ENCODE measurements at regions not wholly inside any gene's neighbourhood (a gene's known extent, or its start where the extent isn't known, plus 50 kb on each side); places are given as distances from the start of the nearest gene placed in this dataset.

GRCh38 chr16:76634847-76635697 lies 357.9 kb downstream of the CNTNAP4 start:
- TF ChIP-seq ZNF565 (CRISPR knock-in tag; conservative IDR thresholded peaks at IDR 0.05; ENCODE audit: low read depth) = no peak
- TF ChIP-seq ISL1 (CRISPR knock-in tag; IDR thresholded peaks at IDR 0.05) = no peak
- no peak for TF ChIP-seq SNAI2 (CRISPR knock-in tag; IDR thresholded peaks at IDR 0.05)
- no peak for TF ChIP-seq PATZ1 (CRISPR knock-in tag; IDR thresholded peaks at IDR 0.05; ENCODE audit: borderline replicate concordance)
- TF ChIP-seq ARNTL (CRISPR knock-in tag; IDR thresholded peaks at IDR 0.05; ENCODE audit: borderline replicate concordance, low read depth) = no peak
- no peak for TF ChIP-seq CSDC2 (CRISPR knock-in tag; IDR thresholded peaks at IDR 0.05)
- no peak for TF ChIP-seq TOX (CRISPR knock-in tag; IDR thresholded peaks at IDR 0.05; ENCODE audit: borderline replicate concordance)

Data from SK-N-SH treated with all-trans-retinoic acid at 6 μM for 48 hours (cell line).